ENCODE measurements at regions not wholly inside any gene's neighbourhood (a gene's known extent, or its start where the extent isn't known, plus 50 kb on each side); places are given as distances from the start of the nearest gene placed in this dataset.
"Not testable (repeated sequence)": the region's sequence is repeated elsewhere in the genome, so short reads cannot be mapped to it uniquely, and the experiment has no call there.

DNA sequence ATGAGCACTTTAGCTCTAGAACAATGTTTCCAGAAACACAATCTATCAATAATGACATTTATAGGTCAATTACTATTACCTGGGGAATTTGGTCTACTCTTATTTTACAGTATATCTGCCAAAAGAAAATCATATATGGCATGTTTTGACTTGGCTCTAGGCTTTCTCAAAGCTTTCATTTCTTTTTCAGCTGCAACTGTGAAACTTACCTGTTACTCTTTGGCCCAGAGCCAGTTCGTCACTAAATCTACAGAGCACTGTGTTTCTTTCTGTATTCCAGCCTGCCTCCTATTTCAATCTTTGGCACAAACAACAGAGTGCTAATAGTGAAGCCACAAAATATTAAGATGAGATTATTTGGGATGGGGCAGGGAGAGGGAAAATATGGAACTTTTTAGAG lies 76.0 kb downstream of the P2RY1 start:
- TF ChIP-seq CTCF (conservative IDR thresholded peaks at IDR 0.05) = no peak
- no peak for TF ChIP-seq ZFX (IDR thresholded peaks at IDR 0.05)
- H3K27ac ChIP-seq = no peak overlapping the region

- H3K27ac ChIP-seq = not testable (repeated sequence)
These were observed 79.8 kb downstream of the P2RY1 start for GRCh38 chr3:152914743-152915142.

DNA sequence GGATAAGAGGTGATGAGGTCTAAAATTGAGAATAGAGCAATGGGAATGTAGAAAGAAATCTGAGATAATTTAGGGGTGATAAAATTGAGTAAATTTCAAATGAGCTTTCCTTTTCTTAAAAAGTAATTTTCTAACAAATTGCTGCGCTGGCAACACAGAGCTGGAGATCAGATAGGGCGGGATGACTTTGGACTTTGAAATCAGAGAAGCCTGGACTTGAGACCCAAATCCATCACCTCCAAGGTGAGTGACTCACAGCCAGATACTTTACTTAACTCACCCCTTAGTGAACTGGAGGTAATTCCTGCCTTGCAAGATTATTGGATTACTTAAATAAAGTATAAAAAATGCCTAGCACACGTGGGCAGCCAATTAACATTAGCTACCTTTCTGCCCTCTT lies 80.8 kb downstream of the P2RY1 start:
- TF ChIP-seq CTCF (conservative IDR thresholded peaks at IDR 0.05) = no peak
- no peak overlapping the region for H3K27ac ChIP-seq

GRCh38 chr3:152916753-152917279 lies 81.9 kb downstream of the P2RY1 start:
- TF ChIP-seq CTCF (conservative IDR thresholded peaks at IDR 0.05) (no peak), ZFX (IDR thresholded peaks at IDR 0.05) (no peak)
- H3K27ac ChIP-seq = no peak overlapping the region

- no peak for TF ChIP-seq CTCF (conservative IDR thresholded peaks at IDR 0.05)
- no peak for TF ChIP-seq ZFX (IDR thresholded peaks at IDR 0.05)
- no peak overlapping the region for H3K27ac ChIP-seq
These were observed 86.4 kb downstream of the P2RY1 start for GRCh38 chr3:152921351-152921750.

DNA sequence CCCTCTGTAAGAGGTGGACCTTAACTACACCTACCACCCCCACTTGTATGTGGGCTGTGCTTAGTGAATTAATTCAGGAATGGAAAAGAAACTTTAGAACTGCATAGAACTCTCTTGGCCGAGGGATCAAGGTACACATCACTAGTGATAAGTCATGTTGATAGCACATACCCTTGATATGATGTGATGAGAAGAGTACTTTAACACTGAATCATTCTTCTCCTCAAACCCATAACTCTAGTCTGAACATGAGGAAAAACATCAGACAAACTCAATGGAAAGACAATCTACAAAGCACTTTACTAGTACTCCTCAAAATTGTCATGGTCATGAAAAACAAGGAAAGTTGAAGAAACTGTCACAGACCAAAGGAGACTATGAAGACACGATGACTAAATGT lies 87.6 kb downstream of the P2RY1 start:
- no peak overlapping the region for H3K27ac ChIP-seq
- TF ChIP-seq CTCF (conservative IDR thresholded peaks at IDR 0.05) (no peak), ZFX (IDR thresholded peaks at IDR 0.05) (no peak)

DNA sequence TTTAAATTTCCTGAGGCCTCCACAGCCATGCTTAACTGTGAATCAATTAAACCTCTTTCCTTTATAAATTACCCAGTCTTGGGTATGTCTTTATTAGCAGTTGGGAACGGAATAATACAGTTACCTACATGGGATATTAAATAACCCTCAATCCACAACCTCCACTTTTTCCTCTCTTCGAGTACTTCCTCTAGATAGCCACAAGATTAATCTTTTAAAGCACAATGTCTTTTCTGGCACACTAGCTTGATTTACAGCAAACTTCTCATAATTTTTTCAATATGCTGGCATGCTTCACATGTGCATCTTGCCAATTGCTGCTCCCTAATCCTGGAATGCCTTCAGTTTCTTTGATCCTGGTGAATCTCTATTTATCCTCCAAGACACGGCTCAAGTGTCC lies 92.2 kb downstream of the P2RY1 start:
- no peak for TF ChIP-seq ZFX (IDR thresholded peaks at IDR 0.05)
- H3K27ac ChIP-seq = no peak overlapping the region

DNA sequence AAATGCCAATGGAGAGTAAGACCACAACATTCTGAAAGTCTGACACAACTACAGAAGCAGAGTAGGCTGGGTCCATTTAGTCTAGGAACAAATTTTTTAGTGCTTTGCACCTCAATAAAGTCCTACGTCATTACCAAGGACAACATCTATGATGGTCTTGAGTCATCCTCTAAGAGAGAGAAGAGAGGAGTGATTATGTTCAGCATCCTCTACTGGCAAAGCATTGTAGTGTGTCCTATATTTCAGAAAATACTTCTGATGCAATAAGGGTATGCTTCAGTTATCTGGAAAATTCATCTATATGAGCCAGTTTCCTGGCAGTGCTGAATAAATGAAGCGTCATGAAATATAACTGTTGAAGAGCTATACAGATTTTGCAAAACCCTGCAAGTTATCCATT lies 95.6 kb downstream of the P2RY1 start:
- no peak for TF ChIP-seq ZFX (IDR thresholded peaks at IDR 0.05)
- TF ChIP-seq CTCF (conservative IDR thresholded peaks at IDR 0.05) = no peak

DNA sequence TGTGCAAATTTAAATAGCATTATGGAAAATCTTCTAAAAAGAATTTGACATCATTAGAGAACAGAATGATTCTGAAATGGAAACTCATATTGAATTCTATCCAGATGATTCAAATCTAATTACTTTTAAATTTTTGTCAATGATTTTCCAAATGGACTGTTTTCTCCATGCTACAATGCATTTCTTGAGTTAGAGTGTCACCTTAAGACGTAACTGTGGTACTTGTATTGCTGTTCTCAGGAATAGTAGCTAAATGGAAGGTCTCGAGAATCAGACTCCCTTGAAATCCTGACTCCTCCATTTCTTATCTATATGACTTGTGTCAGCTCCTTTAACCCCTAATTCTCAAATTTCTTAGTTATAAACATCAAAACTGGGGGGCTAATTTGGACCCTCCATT lies 102.3 kb downstream of the P2RY1 start:
- H3K27ac ChIP-seq = no peak overlapping the region
- TF ChIP-seq CTCF (conservative IDR thresholded peaks at IDR 0.05) (peak; percentile 29), ZFX (IDR thresholded peaks at IDR 0.05) (no peak)

More for the DNA sequence above, 95.6 kb downstream of the P2RY1 start:
- H3K27ac ChIP-seq = no peak overlapping the region

All from C4-2B (cell line).